Femur (tissue), 1 donor: ENCODE measurements at regions not wholly inside any gene's neighbourhood (a gene's known extent, or its start where the extent isn't known, plus 50 kb on each side); places are given as distances from the start of the nearest gene placed in this dataset.

ENCODE experiments used
- DNase-seq: peaks from one replicate; pipeline ENCODE4 v3.0.0-alpha.2; 2017

DNA sequence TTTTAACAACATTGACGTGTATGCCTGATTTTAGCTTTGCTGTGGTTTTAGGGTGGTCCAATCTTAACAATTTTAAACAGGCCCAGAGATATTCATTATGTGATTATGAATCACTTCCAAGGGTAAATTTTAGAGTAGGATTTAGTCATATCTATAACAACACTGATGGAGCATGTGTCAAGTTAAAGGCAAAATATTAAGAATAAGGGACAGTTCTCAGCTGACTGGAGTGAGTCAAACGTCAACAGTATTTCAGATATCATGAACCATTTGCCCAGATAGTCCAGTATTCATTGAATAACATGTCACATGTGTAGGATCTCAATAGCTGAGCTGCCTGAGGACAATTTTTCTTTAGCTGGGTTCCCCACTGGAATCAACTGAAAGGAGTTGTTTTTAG is 61.3 kb upstream of the VCX2 start:
- DNase-seq = no peak

DNA sequence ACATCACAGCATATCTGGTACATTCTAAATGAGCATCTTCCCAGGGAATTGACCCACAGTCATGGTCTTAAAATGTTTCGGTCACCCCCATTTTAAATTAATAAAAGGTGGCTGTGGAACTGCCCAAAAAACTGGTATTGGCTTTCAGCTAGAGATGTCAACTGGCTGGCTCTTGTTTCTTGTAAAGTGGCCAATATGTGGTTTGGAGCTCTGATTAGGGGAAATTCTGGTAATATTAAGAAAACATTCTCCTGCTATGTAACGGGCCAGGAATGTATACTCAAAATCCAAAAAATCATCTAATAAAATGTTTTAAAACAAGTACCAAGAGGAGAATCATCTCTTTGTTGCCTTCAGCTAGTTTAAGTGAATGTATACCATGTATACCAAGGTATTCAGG is 62.0 kb upstream of the VCX2 start:
- no peak for DNase-seq

- DNase-seq = no peak
Observed at GRCh38 chrX:8235026-8235425, 64.0 kb upstream of the VCX2 start.

GRCh38 chrX:8237718-8238117 is 66.7 kb upstream of the VCX2 start:
- DNase-seq = no peak

DNA sequence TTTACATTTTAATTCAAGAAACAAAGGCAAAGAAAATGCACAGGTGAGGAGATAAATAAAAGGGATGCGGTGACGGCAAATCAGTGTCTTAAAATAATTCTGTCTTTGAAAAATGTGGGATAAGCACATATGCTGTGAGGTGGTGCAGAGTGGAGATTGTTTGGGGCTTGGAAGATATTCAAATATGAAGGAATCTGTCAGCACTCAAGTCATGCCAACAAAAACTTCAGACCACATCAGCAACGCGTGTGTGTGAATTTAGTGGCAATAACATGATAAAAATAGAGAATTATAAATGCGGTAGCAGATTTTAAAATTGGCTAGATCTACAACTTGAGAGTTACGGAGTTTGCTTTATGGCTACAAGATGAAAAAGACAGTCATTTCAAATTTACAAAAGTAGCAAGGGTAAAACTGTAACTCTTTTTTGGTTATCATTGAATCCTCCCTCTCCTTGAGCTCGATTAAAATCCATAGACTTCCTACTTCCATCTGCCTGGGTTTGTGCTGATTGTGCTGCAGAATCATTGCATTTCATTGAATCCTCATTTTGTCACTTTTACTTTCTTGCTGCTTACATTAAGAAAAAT is 71.5 kb upstream of the VCX2 start:
- no peak for DNase-seq

- no peak for DNase-seq
Observed at GRCh38 chrX:8244301-8244700, 73.2 kb upstream of the VCX2 start.

DNA sequence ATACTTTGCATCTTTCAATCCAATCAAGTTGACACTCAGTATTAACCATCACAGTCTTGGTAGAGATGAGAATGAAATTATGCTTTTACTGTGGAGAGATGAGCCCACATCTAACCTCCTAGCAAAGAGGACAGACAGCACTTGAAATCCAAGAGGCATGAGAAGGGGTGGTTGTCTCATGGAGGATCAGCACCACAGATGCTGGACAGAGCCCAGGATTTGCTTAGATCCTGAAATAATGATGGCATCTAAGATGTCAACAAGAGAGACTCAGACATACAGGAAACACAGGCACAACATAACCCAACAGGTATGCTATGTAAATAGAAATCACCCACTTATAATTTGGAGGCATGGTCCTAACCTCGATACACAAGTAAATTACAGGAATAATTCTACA is 74.3 kb upstream of the VCX2 start:
- DNase-seq = no peak

- no peak for DNase-seq
Observed at GRCh38 chrX:8253096-8253495, 82.0 kb upstream of the VCX2 start.

- no peak for DNase-seq
Observed at GRCh38 chrX:8254401-8254800, 83.3 kb upstream of the VCX2 start.

DNA sequence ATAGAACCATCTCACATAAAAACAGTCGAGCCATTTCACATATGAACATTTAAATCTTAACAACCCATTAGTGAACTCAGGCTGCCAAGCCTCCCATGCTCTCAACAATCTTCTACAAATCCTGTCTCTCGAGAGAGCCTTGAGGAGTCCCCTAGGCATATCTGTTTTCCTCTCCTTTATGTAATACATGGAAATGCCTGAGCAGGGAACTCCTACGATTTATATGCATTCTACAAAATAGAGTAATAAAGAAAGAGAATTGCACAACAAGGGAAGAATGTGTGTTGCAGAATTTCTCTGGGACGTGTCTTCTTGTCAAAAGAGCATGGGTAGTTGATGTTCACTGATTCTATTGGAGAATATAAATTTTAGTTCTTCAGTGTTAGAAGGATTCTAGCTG is 101.8 kb upstream of the VCX2 start:
- DNase-seq = peak; percentile 25

DNA sequence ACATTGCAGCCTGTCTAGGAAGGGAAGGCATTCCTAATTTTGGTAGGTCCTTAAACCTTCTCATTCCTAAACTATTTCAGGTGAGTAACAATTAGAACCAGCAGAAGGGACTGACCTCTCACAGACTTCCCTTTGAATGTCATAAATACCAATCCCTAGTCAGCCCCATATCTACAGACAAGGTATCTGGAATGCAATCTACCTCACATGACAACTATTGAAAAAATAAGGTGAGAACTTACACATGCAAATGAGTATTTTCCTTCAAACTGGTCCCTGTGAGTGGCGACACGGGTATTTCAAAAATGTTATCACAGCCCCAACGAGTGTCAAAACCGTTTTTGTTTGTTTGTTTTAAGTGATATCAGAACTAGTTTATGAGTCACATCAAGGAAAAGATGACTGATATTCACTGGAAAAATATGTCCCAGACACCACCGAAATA is 102.4 kb upstream of the VCX2 start:
- DNase-seq = no peak

GRCh38 chrX:8274170-8274569 is 103.1 kb upstream of the VCX2 start:
- DNase-seq = no peak

DNA sequence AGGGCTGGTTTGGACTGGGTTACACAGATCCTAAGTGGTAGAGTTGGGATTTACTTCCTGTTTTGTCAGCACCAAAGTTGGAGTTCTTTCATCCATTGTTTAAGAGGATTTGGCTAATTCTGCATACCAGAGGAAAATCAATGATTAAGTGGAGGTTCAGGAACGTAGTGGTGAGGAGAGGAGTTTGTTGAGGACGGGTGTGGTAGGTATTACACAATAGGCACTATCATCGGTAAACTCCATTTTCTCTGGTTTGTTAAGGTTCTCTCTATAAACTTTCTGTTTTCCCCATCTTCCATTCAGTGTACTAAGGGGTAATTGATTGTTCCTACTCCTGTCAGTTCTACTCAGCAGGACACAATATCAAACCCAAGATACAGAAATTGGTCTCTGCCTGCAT is 107.5 kb upstream of the VCX2 start:
- no peak for DNase-seq

- DNase-seq = no peak
Observed at GRCh38 chrX:8279323-8279722, 108.3 kb upstream of the VCX2 start.

GRCh38 chrX:8284131-8284530 is 113.1 kb upstream of the VCX2 start:
- no peak for DNase-seq

DNA sequence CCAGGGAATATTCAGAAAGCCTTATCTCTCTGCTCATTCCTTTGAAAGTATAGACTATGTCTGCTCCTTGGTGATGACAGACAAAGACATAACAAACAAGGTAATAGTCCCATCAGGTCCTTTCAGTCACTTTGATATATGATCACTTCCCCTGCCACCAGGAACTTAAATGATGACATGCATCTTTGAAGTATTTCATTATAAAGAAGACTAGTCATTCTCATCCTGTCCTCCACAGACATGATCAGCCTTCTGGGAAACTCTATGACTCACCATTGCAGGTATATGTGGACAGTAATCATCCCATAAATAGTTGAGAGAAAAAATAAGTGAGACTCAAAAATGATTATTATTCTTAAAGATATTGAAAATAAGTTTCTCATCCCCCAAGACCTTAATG is 117.5 kb upstream of the VCX2 start:
- DNase-seq = no peak

DNA sequence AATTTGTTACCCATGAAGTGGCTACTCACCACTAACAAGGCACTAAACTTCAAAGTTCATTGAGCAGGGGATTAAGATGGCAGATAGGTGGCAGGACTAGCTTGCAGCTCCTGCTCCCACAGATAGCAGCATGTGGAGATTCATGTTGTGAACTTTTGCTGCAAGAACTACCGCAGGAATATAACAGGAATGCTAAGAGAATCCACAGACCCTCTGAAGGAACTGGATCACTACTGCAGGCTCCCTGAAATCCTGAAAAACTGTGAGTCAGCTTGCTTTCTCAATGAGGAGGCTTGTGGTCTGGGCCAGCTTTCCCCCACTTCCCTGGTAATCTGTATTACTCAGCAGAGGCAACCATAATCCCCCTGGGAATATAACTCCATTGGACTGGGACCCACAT is 118.5 kb upstream of the VCX2 start:
- no peak for DNase-seq

DNA sequence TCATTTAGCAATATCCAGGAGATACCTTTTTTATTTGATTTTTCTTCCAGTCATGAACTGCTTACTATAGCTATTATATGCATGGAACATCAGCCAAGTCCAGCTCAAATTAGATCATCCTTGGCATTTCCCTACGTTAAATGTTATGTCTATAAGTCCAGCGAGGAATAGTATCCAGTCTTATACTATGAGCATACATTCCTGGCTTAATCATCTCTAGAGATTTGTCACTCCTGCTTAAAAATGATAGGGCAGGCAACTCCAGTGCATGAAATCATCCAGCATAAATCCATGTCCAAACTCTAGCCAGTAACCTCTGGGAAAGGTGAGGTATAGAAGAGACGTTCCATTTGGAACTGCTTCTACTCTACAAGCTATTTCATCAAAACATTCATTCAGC is 126.7 kb upstream of the VCX2 start:
- no peak for DNase-seq

DNA sequence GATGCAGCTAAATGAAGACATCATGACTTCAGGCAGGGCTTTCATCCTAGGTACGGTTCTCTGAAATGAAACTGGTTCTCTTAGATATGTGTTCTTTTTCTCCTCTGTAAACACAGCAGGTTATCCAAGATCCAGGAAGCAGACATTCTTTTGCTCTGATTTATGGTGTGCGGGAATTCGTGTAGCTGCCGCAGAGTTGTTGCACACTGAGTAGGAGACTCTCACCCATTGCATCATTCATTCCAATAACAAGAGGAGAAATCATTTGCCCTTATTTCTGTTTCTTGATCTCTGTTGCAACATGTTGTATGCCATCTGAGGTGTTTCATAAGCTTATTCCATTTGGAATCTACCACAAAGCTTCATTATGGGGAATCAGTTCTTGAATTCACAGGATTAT is 133.6 kb upstream of the VCX2 start:
- DNase-seq = no peak

DNA sequence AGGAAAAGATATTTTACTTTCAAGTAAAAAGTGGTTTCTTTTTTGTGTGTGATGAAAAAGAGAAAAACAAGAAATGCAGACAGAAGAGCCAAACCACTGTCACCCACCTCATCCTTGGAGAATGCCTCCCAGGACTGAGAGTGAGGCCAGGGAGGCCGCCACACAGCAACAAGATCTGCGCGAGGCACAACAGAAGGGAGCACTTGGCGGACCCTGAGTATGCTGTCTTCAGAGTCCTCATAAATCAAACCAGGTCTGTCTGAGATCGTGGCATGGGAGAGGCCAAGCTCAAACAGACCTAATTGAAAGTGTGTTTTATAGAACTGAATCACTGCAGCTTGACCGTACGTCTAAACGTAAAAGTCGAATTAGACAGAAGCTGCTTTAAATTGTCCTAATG is 134.3 kb upstream of the VCX2 start:
- no peak for DNase-seq

DNA sequence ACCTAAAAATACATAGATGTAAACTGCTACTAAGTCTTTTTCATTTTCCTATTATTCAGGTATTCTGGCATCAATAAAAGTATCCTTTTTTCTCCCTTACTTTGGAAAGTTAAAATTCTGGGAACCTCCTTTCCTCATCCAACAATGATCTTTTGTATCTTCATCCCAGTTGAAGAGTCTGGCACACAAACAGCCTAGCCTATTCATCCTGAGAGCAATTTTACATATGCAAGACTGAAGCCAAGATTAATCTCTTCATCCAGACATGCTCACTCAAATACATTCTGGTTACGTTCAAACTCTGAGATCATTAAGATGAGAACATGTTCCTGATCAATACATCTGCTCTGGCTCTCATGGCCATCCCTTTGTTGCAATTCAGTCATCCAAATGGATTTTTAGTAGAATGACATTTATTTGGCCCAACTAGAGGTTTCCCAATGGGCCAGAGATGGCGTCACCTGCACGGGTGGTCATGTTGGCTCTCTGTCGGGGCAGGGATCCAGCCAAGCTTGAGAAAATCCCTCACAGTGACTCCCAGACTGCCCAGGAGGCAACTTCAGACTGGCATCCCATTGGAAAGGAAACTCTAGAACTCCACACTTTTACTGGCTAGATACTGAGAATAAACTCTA is 135.3 kb upstream of the VCX2 start:
- DNase-seq = no peak

DNA sequence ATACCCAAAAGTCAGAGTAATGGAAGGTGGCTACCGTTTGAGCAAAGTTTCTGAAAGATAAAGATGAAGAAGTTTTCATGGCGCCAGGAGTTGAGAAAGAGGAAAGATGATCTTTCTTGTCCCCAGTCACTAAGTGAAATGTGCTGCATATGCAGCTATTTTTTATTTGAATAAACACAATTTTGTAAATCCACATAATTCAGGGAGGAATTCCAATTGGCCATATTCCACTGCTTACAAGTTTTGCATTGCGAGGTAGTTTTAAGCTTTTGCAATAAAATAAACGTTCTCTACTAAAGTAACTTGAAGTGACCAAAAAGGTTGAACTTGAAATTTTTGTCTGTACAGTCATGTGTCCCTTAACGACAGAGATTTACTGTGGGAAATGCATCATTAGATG is 139.3 kb upstream of the VCX2 start:
- no peak for DNase-seq

- no peak for DNase-seq
Observed at GRCh38 chrX:8313844-8314243, 142.8 kb upstream of the VCX2 start.

- DNase-seq = no peak
Observed at GRCh38 chrX:8314881-8315280, 143.8 kb upstream of the VCX2 start.

DNA sequence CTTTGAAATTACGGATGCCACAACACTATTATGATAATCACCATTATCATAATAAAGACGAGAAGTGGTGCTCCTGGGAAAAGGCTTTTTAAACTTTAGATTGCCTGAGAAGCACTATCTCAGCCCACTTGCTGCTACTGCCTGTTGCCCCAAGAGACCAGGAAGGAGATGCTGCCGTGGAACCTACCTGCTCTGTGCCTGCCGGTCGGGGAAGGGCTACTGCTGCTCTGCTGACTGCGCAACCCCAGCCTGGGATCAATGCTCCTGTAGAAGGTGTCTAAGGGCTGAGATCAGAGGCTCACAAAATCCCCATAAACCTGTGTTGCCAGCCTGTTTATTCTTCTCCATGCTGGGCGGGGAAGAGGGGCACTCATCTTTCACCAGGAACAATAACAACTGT is 145.3 kb upstream of the VCX3B start:
- no peak for DNase-seq
